ENCODE measurements at regions not wholly inside any gene's neighbourhood (a gene's known extent, or its start where the extent isn't known, plus 50 kb on each side); places are given as distances from the start of the nearest gene placed in this dataset.
"Not testable (repeated sequence)": the region's sequence is repeated elsewhere in the genome, so short reads cannot be mapped to it uniquely, and the experiment has no call there.

DNA sequence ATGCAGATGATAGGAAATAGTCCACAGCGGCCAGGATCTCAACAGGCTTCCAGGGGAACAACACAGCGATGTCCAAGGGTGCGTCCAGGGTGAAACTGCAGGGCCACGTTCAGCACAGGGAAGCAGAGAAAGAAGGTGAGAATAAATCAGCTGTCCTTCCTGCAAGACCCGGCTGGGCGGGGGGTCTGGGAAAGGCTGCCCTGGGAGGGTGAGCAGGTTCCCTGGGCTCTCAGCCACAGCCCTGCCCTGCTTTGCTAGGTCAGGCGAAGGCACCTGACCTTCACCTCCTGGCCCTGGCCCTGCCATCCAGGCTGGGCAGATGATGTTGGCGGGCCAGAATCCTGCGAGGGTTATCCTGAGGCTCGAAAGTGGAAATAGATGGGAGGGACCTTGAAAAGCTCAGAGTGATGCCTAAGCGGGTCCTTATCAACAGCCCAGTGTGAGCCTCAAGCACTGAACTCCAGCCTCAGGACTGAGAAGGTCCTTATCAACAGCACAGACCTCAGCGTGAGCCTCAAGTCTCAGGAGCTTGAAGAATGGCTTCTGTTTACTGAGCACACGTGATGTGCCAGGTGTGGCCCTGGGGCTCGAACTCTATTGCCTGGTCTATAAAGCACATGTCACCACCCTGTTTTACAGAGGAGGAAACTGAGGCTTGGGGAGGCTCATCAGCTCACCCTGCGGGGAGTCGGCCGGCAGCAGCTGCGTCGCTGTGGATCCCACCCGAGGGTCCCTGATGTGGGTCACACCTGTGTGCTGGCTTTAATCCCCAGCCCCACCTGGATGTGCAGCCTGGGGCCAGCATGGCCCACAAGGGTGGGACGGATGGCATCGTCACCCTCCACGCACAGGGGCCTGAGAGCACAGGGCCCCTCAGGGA is 191.1 kb downstream of the BANP start:
- H3K9me3 Mint-ChIP-seq = peaks cover 21% of the 10 kb centered on the region
- H3K36me3 ChIP-seq (ENCODE audit: insufficient read depth); H3K4me3 Mint-ChIP-seq; H3K27me3 Mint-ChIP-seq (ENCODE audit: insufficient read depth, low read depth, poor library complexity); H3K27ac Mint-ChIP-seq; H4K20me1 ChIP-seq (replicated peaks; ENCODE audit: insufficient read depth); H3K79me2 ChIP-seq (replicated peaks; ENCODE audit: insufficient read depth); ATAC-seq; H3K36me3 Mint-ChIP-seq (ENCODE audit: low read depth); H3K4me1 ChIP-seq (ENCODE audit: insufficient read depth); H3F3A ChIP-seq (replicated peaks; ENCODE audit: low read depth); H3K9me2 ChIP-seq (ENCODE audit: insufficient read depth); H3K27me3 ChIP-seq (ENCODE audit: insufficient read depth); H3K4me1 Mint-ChIP-seq; DNase-seq (ENCODE audit: low spot score); H3K4me2 ChIP-seq; H3K4me3 ChIP-seq; H2AFZ ChIP-seq; H3K27ac ChIP-seq (ENCODE audit: low read depth): not testable (repeated sequence)

DNA sequence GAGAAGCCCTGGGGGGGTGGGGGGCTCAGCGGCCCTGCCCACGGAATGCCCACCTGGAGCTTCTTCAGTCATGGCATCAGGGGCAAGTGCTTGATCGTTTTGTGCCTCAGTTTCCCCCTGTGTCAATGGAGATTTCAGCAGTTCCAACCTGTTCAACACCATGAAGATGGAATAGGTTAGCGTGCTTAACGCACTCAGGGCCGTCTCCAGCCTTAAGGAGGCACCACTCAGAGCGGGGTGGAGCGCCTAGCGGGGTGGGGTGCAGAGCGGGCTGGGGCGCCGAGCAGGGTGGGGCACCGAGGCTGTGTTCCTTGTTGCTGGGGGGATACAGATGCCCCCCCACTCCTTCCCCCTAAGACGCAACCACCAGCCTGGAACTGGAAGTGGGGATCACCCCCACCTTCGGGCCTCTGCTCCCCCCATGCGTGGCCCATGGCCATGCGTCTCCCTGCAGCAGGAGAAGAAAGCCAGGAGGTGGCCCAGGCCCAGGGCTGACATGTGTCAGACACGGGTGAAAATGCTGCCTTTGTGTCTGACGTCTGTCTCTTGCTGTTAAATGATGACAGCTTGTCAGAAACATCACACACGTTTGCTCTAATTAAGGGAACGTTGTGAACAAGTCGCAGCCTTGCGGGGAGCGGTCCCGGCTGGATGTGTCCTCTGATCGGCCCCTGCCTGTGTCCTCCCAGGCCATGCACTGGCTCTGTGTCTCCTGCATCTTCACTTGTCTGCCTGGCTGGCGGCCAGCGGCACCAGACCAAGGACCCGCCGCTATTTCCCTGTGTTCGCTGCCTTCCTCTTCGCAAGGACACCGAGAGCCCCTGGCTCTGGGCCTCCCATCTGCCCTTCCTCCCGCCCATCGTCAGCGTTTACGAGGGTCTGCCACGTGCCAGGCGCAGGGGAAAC is 192.1 kb downstream of the BANP start:
- not testable (repeated sequence) for H3K79me2 ChIP-seq (replicated peaks; ENCODE audit: insufficient read depth); H3K4me3 Mint-ChIP-seq; H3K36me3 Mint-ChIP-seq (ENCODE audit: low read depth); ATAC-seq; H3F3A ChIP-seq (replicated peaks; ENCODE audit: low read depth); H3K4me2 ChIP-seq; H3K27ac ChIP-seq (ENCODE audit: low read depth); H3K4me1 ChIP-seq (ENCODE audit: insufficient read depth); H3K9me2 ChIP-seq (ENCODE audit: insufficient read depth); H3K4me1 Mint-ChIP-seq; H2AFZ ChIP-seq; H3K4me3 ChIP-seq; H3K27me3 Mint-ChIP-seq (ENCODE audit: insufficient read depth, low read depth, poor library complexity); DNase-seq (ENCODE audit: low spot score); H4K20me1 ChIP-seq (replicated peaks; ENCODE audit: insufficient read depth); H3K27me3 ChIP-seq (ENCODE audit: insufficient read depth); H3K36me3 ChIP-seq (ENCODE audit: insufficient read depth); H3K27ac Mint-ChIP-seq
- H3K9me3 Mint-ChIP-seq = peaks cover 13% of the 10 kb centered on the region

DNA sequence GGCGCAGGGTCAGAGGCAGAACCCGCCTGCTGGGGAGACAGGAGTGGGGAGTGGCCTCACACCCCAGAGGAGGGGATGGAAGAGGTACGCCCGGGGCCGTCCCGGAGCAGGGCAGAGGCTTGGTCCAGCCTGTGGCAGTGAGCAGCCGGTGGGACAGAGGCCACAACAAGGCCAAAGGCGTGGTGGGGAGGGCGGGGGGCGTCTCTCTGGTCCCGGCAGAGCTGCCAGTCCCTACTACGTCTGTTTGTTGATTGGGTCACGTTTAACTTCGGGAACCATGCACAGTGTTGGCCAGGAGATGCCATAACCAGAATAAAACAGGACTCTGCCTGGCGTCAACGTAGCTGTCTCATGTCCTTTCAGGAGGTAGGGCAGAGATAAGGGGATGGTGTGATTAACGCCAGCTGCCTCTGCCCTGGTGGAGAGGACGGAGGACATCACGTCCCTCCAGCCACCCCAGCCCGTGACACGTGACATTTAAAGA is 192.8 kb downstream of the BANP start:
- no peaks in the 10 kb centered on the region for H3K27me3 ChIP-seq (ENCODE audit: insufficient read depth)
- no peaks in the 10 kb centered on the region for H3K4me1 ChIP-seq (ENCODE audit: insufficient read depth)
- H3K9me2 ChIP-seq (ENCODE audit: insufficient read depth) = no peaks in the 10 kb centered on the region
- no peaks in the 10 kb centered on the region for H3K36me3 ChIP-seq (ENCODE audit: insufficient read depth)
- H2AFZ ChIP-seq = no peak overlapping the region
- no peaks in the 10 kb centered on the region for H3F3A ChIP-seq (replicated peaks; ENCODE audit: low read depth)
- H3K36me3 Mint-ChIP-seq (ENCODE audit: low read depth) = no peaks in the 10 kb centered on the region
- no peak overlapping the region for H3K27ac Mint-ChIP-seq
- H3K4me1 Mint-ChIP-seq = peaks cover 3% of the 10 kb centered on the region
- H3K27me3 Mint-ChIP-seq (ENCODE audit: insufficient read depth, low read depth, poor library complexity) = peaks cover 5% of the 10 kb centered on the region
- no peaks in the 10 kb centered on the region for H4K20me1 ChIP-seq (replicated peaks; ENCODE audit: insufficient read depth)
- no peaks in the 10 kb centered on the region for H3K79me2 ChIP-seq (replicated peaks; ENCODE audit: insufficient read depth)
- ATAC-seq (peak; percentile 19; the same call in 2 of the 3 replicates), DNase-seq (ENCODE audit: low spot score) (no peak)
- TF ChIP-seq ZNF331 (CRISPR knock-in tag; IDR thresholded peaks at IDR 0.05; ENCODE audit: low read depth) = no peak
- H3K27ac ChIP-seq (ENCODE audit: low read depth) = no peak overlapping the region
- no peak overlapping the region for H3K4me3 Mint-ChIP-seq
- H3K9me3 Mint-ChIP-seq = peaks cover 6% of the 10 kb centered on the region
- no peak overlapping the region for H3K4me2 ChIP-seq
- H3K4me3 ChIP-seq = no peak overlapping the region

DNA sequence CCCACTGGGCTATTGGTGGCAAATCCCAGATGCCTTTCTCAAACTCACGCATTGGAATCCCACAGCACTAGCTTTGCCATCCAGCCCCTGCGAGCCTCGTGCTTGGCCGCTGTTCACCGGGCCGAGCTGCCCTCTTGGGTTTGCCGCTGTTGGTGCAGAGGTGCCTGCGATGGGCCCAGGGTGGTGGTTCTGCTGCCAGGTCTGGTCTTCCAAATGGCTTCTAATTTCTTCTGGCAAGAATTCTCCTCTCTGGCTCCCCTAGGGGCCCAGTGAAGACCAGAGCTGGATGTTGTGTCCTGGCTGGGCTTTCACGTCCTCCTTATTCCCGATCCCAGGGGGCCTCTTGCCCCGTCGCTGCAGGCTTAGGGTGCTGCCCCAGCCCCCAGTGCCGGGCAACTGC is 194.1 kb downstream of the BANP start:
- H3K4me3 ChIP-seq; H3K79me2 ChIP-seq (replicated peaks; ENCODE audit: insufficient read depth); H3K36me3 Mint-ChIP-seq (ENCODE audit: low read depth); H3K4me3 Mint-ChIP-seq; H3K36me3 ChIP-seq (ENCODE audit: insufficient read depth); H3K4me1 Mint-ChIP-seq; H3K27ac Mint-ChIP-seq; H3K4me1 ChIP-seq (ENCODE audit: insufficient read depth); H3K27ac ChIP-seq (ENCODE audit: low read depth); H3F3A ChIP-seq (replicated peaks; ENCODE audit: low read depth); H3K27me3 ChIP-seq (ENCODE audit: insufficient read depth); H3K9me3 Mint-ChIP-seq; H3K9me2 ChIP-seq (ENCODE audit: insufficient read depth); H2AFZ ChIP-seq; H3K27me3 Mint-ChIP-seq (ENCODE audit: insufficient read depth, low read depth, poor library complexity); H3K4me2 ChIP-seq; H4K20me1 ChIP-seq (replicated peaks; ENCODE audit: insufficient read depth); DNase-seq (ENCODE audit: low spot score): not testable (repeated sequence)
- peak; percentile 58 for ATAC-seq

DNA sequence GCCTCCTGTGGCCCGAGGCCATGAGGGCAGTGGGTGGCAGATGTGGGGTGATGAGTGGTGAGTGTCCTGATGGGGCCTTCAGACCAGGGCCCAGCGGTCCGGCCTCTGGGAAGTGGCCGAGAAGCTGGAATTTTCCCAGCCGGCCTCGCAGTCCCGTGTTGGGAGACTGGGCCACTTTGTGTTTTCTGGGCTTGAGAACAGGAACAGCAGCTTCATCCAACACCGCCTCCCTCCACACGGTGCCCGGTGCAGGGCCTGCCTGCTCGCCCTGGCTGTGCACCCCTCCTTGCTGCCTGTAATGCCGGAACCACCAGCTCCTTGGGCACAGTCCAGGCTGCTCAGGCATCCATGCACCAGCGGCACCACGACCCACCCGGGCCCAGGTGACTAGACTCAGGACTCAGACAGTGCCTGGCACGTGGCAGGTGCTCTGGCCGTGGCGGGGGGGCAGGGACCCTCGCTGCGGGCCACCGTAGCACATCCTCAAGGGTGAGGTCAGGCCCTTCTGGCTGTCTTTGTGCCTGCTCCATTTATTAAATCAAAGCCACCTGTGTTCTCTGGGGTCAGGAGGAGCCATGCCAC is 194.7 kb downstream of the BANP start:
- not testable (repeated sequence) for H3K36me3 ChIP-seq (ENCODE audit: insufficient read depth); H3K36me3 Mint-ChIP-seq (ENCODE audit: low read depth); H3K79me2 ChIP-seq (replicated peaks; ENCODE audit: insufficient read depth); H3K4me2 ChIP-seq; DNase-seq (ENCODE audit: low spot score); H3K27me3 Mint-ChIP-seq (ENCODE audit: insufficient read depth, low read depth, poor library complexity); H3K27me3 ChIP-seq (ENCODE audit: insufficient read depth); H3K4me1 ChIP-seq (ENCODE audit: insufficient read depth); H3K9me3 Mint-ChIP-seq; ATAC-seq; H3K4me1 Mint-ChIP-seq; H3K27ac Mint-ChIP-seq; H3K4me3 Mint-ChIP-seq; H3K9me2 ChIP-seq (ENCODE audit: insufficient read depth); H4K20me1 ChIP-seq (replicated peaks; ENCODE audit: insufficient read depth); H3K27ac ChIP-seq (ENCODE audit: low read depth); H2AFZ ChIP-seq; H3F3A ChIP-seq (replicated peaks; ENCODE audit: low read depth); H3K4me3 ChIP-seq

DNA sequence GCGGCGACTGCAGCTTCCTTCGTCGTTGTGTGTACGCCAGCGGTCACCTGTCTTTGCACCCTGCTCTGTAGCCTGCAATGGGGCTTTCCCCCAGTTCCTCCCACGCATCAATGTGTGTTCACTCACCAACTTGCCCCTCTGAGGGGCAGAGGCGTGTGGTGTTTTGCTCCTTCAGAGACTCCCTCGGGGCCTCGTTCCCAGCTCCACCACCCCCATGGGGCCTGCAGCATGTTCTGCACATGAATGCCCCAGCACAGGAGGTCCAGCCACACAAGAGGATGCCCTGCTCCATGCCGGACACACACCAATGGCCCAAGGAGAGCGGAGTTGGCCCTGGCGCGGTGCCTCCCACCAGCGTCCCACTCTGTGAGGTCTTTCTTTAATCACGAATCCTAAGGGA is 196.8 kb downstream of the BANP start:
- H3K9me3 Mint-ChIP-seq; H3K79me2 ChIP-seq (replicated peaks; ENCODE audit: insufficient read depth); H3K4me3 Mint-ChIP-seq; ATAC-seq; H4K20me1 ChIP-seq (replicated peaks; ENCODE audit: insufficient read depth); H3K27me3 ChIP-seq (ENCODE audit: insufficient read depth); H3K36me3 ChIP-seq (ENCODE audit: insufficient read depth); H3K27me3 Mint-ChIP-seq (ENCODE audit: insufficient read depth, low read depth, poor library complexity); DNase-seq (ENCODE audit: low spot score); H3K4me3 ChIP-seq; H3F3A ChIP-seq (replicated peaks; ENCODE audit: low read depth); H3K4me2 ChIP-seq; H3K27ac ChIP-seq (ENCODE audit: low read depth); H3K4me1 ChIP-seq (ENCODE audit: insufficient read depth); H3K36me3 Mint-ChIP-seq (ENCODE audit: low read depth); H2AFZ ChIP-seq; H3K9me2 ChIP-seq (ENCODE audit: insufficient read depth); H3K4me1 Mint-ChIP-seq: not testable (repeated sequence)
- peak overlapping the region; percentile 70; the same call in 1 of the 2 replicates for H3K27ac Mint-ChIP-seq
